HEK293T (cell line): ENCODE measurements at regions not wholly inside any gene's neighbourhood (a gene's known extent, or its start where the extent isn't known, plus 50 kb on each side); places are given as distances from the start of the nearest gene placed in this dataset.

Source experiments
- CTCF ChIA-PET: fragments of 350-600 bp; formaldehyde crosslinking; extraction: SDS; loops from one replicate; lab custom pipeline; 2021; ENCODE audit warnings: antibody characterized with exemption, inconsistent platforms; lab: Yijun Ruan, JAX
- POLR2A ChIA-PET: fragments of 350-600 bp; formaldehyde crosslinking; extraction: SDS; loops from one replicate; lab custom pipeline; 2020; ENCODE audit warnings: antibody characterized with exemption, inconsistent platforms; lab: Yijun Ruan, JAX
- DNase-seq: peaks from one replicate; pipeline ENCODE4 v3.0.0; 2012; ENCODE audit warnings: mixed read lengths; ENCODE audit errors: extremely low spot score
- ARNT ChIP-seq: fragments of 450-650 bp; IDR thresholded peaks from 2 replicates; pipeline ENCODE4 v1.6.1; 2017; ENCODE audit warnings: mild to moderate bottlenecking
- BHLHE40 ChIP-seq: fragments of 450-650 bp; IDR thresholded peaks from 2 replicates; pipeline ENCODE4 v1.6.1; 2016; ENCODE audit warnings: mild to moderate bottlenecking, moderate library complexity, borderline replicate concordance
- CTBP1 ChIP-seq: fragments of 450-650 bp; IDR thresholded peaks from 2 replicates; pipeline ENCODE4 v1.6.1; 2016; ENCODE audit warnings: borderline replicate concordance
- ELF4 ChIP-seq: fragments of 450-650 bp; IDR thresholded peaks from 2 replicates; pipeline ENCODE4 v1.6.1; 2017; ENCODE audit warnings: antibody characterized with exemption
- FOXA1 ChIP-seq: fragments of 450-650 bp; IDR thresholded peaks from 2 replicates; pipeline ENCODE4 v1.6.1; 2016; ENCODE audit warnings: mild to moderate bottlenecking
- FOXK2 ChIP-seq: fragments of 450-650 bp; IDR thresholded peaks from 2 replicates; pipeline ENCODE4 v1.6.1; 2016; ENCODE audit warnings: mild to moderate bottlenecking
- FOXM1 ChIP-seq: fragments of 450-650 bp; IDR thresholded peaks from 2 replicates; pipeline ENCODE4 v1.6.1; 2017; ENCODE audit warnings: mild to moderate bottlenecking, borderline replicate concordance
- HDGF ChIP-seq: fragments of 450-650 bp; IDR thresholded peaks from 2 replicates; pipeline ENCODE4 v1.6.1; 2017; ENCODE audit warnings: antibody characterized with exemption, borderline replicate concordance
- L3MBTL2 ChIP-seq: fragments of 450-650 bp; conservative IDR thresholded peaks from 2 replicates; pipeline ENCODE4 v1.6.1; 2016; ENCODE audit warnings: mild to moderate bottlenecking
- LEF1 ChIP-seq: fragments of 450-650 bp; IDR thresholded peaks from 2 replicates; pipeline ENCODE4 v1.6.1; 2017; ENCODE audit warnings: mild to moderate bottlenecking, borderline replicate concordance
- NFRKB ChIP-seq: fragments of 450-650 bp; IDR thresholded peaks from 2 replicates; pipeline ENCODE4 v1.6.1; 2016; ENCODE audit warnings: mild to moderate bottlenecking, moderate library complexity
- SP1 ChIP-seq: fragments of 450-650 bp; IDR thresholded peaks from 2 replicates; pipeline ENCODE4 v1.6.1; 2017
- SUZ12 ChIP-seq: fragments of 450-650 bp; IDR thresholded peaks from 2 replicates; pipeline ENCODE4 v1.6.1; 2016; ENCODE audit warnings: mild to moderate bottlenecking
- TARDBP ChIP-seq: fragments of 450-650 bp; IDR thresholded peaks from 2 replicates; pipeline ENCODE4 v1.6.1; 2016
- ZNF384 ChIP-seq: fragments of 450-650 bp; IDR thresholded peaks from 2 replicates; pipeline ENCODE4 v1.6.1; 2016
- TF ChIP-seq, protein P1 (sequence below): fragments of 450-650 bp; IDR thresholded peaks from 2 replicates; pipeline ENCODE4 v1.6.1; 2016

DNA sequence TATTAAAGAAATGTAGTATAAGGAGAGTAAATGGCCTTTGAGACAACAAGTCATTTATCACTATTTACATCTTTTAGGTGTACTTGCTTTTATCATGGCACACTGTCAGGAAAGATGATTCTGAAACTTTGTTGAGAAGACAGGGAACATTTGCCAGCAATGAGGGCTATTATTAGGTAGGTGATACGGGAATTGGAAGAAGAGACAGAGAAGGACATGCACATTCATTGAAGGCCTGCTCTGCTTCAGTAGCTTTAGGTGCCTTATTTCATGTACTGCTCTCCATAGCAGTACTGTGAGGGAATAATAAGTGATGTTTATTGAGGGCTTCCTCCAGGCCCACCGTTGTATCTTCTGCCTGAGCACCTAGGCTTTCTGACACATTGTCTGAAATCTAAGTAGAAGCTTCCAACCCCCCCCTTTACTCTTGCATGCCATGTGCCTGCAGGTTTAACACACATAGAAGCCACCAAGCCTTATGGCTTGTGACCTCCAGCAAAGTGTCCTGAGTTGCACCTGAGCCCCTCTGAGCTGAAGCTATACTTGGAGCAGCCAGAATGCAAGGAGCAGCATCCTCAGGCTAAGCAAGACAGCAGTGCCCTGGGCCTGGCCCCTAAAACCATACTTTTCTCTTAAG, 275.2 kb upstream of the VLDLR start:
- no peak for DNase-seq
- ChIA-PET POLR2A (interaction anchor here (0.7 kb wide), 1 partner anchor 53 kb away, joined by 3 read pairs; no protein-coding TSS in a partner anchor), CTCF (no interaction called here)
- TF ChIP-seq, protein P1, sequence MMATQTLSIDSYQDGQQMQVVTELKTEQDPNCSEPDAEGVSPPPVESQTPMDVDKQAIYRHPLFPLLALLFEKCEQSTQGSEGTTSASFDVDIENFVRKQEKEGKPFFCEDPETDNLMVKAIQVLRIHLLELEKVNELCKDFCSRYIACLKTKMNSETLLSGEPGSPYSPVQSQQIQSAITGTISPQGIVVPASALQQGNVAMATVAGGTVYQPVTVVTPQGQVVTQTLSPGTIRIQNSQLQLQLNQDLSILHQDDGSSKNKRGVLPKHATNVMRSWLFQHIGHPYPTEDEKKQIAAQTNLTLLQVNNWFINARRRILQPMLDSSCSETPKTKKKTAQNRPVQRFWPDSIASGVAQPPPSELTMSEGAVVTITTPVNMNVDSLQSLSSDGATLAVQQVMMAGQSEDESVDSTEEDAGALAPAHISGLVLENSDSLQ, result no peak
- no peak for TF ChIP-seq LEF1
- no peak for TF ChIP-seq HDGF
- no peak for TF ChIP-seq BHLHE40
- no peak for TF ChIP-seq FOXM1
- no peak for TF ChIP-seq SUZ12
- TF ChIP-seq FOXA1, result no peak
- no peak for TF ChIP-seq ARNT
- TF ChIP-seq NFRKB, result no peak

DNA sequence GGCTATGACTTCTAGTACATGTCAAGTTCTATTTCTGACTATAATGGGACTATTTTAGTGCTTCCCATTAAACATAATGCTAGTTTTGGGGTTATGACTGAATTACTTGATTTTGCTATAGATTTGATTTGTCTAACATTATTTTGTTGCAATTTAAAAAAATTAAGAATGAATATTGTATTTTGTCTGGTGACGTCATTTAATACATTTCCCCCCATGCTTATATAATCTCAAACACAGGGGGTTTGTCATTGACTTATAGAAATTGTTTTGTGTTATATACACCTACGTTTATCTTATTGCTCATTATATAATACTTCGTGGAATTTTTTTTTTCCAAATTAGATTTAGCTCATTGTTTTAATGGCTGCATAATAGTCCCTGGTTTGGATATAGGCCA, 270.3 kb upstream of the VLDLR start:
- ChIA-PET CTCF (no interaction called here), POLR2A (no interaction called here)
- TF ChIP-seq SUZ12 (no peak), LEF1 (no peak), ZNF384 (no peak), NFRKB (no peak), FOXM1 (no peak), CTBP1 (no peak), BHLHE40 (no peak), ELF4 (no peak), ARNT (no peak), HDGF (no peak), TARDBP (no peak), FOXK2 (no peak)
- TF ChIP-seq, protein P1, result no peak
- no peak for DNase-seq

DNA sequence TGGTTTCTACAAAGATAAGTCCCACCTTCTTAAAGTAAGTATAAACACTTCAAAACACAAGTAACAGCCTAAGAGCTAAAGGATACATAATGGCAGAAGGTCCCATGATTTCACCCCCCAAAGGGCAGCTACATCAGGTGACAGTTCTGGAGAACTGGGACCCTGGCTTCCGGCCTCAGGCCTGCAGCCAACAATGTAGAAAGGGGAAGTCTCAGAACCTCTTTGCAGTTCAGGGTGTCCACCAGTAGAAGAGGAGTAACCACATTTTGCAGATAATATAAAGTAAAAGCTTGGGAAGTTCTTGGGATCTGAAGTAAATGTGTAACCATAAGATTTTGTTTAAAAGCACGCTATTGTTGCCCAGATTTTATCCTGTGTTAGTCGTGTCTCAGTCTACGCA, 267.4 kb upstream of the VLDLR start:
- no peak for TF ChIP-seq FOXA1
- TF ChIP-seq, protein P1, result no peak
- no peak for TF ChIP-seq SUZ12
- no peak for TF ChIP-seq FOXM1
- TF ChIP-seq ZNF384, result no peak
- no peak for TF ChIP-seq SP1
- TF ChIP-seq NFRKB, result no peak
- no peak for TF ChIP-seq L3MBTL2
- TF ChIP-seq LEF1, result no peak
- TF ChIP-seq TARDBP, result no peak
- no peak for TF ChIP-seq ARNT
- DNase-seq, result no peak
- CTCF ChIA-PET, result no interaction called here
- POLR2A ChIA-PET, result no interaction called here

DNA sequence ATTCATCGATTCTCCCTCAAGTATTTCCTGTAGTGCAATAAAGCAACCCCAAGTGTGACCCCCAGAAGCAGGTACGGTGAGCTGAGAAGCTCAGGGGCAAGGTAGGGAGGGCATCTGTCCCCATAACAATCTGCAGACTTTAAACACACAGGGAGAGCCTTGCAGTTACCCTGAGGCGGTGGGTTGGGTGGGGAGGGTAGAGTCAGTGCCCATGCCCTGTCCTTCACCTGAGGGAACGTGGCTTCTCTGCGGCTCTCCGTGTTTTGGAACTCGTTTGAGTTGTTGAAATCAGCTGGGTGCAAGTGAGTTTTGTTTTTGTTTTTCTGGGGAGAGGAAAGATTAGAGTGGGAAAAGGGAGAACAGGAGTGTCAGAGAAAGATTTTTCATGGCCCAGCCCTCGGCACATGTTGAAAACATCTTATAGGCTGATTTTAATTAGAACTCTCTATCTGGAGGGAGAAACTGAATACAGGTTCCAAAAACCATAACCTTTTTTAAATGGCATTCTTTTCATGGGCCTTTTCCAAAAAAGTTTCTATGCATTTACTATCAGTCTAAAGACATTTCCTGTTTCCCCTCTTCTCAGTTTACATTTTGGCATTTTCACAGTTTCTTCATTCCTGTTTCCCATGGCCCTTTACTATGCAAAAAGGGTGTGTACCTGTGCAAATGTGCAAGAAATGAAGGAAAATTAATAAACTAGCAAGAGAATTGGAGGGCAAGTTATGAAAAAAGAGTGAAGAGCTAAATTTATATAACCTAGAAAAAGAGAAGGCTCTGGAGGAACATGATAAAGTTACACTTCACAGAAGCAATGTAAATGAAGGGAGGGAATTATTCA, 266.5 kb upstream of the VLDLR start:
- no peak for TF ChIP-seq ARNT
- no peak for TF ChIP-seq CTBP1
- TF ChIP-seq L3MBTL2, result no peak
- no peak for TF ChIP-seq HDGF
- no peak for TF ChIP-seq SP1
- TF ChIP-seq FOXM1, result no peak
- TF ChIP-seq LEF1, result no peak
- DNase-seq, result no peak
- CTCF ChIA-PET, result no interaction called here
- POLR2A ChIA-PET, result no interaction called here

DNA sequence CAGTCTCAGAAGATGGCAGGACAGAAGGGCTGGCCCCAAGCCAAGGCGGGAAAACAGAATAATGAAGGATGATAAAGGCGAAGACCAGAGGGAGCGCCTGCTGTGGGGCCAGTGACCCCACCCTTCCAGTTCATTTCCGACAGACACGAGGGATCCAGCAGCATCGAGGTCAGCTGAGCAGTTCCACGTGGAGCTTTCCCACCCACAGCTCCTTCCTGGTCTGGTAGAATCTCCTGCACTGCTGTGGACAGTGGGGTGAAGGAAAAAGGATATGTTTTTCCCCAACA, 265.9 kb upstream of the VLDLR start:
- no peak for DNase-seq
- TF ChIP-seq FOXM1, result no peak
- TF ChIP-seq L3MBTL2, result 0 out of 2 replicates have a peak, but pooled peaks have one; percentile 26
- POLR2A ChIA-PET, result no interaction called here
- CTCF ChIA-PET, result no interaction called here

DNA sequence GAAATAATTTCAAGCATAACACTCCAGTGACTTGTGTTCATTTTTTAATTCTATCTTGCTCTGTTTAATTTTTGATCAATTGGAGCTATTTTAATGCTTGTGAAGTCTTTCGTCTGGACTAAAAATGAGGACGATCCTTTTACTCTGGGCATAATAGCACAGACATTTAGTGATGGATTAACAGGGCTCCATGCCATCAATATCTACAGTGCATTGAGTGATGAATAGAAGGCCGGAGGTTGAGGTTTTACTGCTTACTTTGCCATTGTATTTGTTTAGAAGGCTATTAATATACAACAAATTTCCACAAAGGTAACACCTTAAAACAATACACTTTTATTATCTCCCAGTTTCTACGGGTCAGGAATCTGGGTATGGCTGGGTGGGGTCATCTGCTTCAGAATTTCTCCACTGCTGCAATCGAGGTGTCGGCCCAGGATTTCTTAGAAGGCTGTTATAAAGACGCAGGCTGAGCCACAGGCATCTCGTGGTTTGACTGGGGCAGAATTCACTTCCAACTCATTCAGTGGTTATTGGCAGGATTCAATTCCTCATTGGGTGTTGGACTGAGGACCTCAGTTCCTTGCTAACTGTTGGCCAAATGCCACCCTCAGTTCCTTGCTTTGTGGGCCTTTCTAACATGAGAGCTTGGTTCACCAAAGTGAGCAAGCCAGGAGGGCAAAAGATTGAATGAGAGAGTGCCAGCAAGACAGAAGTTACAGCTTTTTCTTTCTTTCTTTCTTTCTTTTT, 265.4 kb upstream of the VLDLR start:
- no peak for DNase-seq
- TF ChIP-seq ARNT (no peak), TARDBP (no peak), FOXM1 (no peak), L3MBTL2 (no peak)
- ChIA-PET CTCF (no interaction called here), POLR2A (no interaction called here)
